Gastrocnemius medialis (tissue), 4 donors: ENCODE measurements at regions not wholly inside any gene's neighbourhood (a gene's known extent, or its start where the extent isn't known, plus 50 kb on each side); places are given as distances from the start of the nearest gene placed in this dataset.

ENCODE experiments used
- CTCF ChIP-seq, 5 experiments: fragments of 450-650 bp in 3 of 5; fragments of 200-600 bp in 2 of 5; sonication (generic) in 2 of 5; IDR thresholded peaks in 4 of 5; conservative IDR thresholded peaks in 1 of 5; 1 replicate in 4 of 5; 2 replicates in 1 of 5; pipeline ENCODE4 v1.5.1; 2016 to 2019; ENCODE audit warnings: antibody characterized with exemption in 5 of 5, mild to moderate bottlenecking in 3 of 5, moderate library complexity in 3 of 5
- POLR2A ChIP-seq, 2 donors: fragments of 450-650 bp; IDR thresholded peaks; one replicate each; pipeline ENCODE4 v1.6.1; 2017; ENCODE audit warnings: antibody characterized with exemption in 2 of 2, mild to moderate bottlenecking in 2 of 2, moderate library complexity in 2 of 2

- TF ChIP-seq CTCF (IDR thresholded peaks at IDR 0.05 in 4 of 5, conservative IDR thresholded peaks at IDR 0.05 in 1 of 5) (no peak), POLR2A (IDR thresholded peaks at IDR 0.05) (no peak)
These were observed 325.2 kb downstream of the SUCLA2 start for GRCh38 chr13:47675871-47676270.
